Activated naive CD8-positive, alpha-beta T cell treated with anti-CD3 and anti-CD28 coated beads, Interleukin-2, amount 10 ng/mL, durations not matched to agents 7 days and 5 days (primary cell): ENCODE measurements at regions not wholly inside any gene's neighbourhood (a gene's known extent, or its start where the extent isn't known, plus 50 kb on each side); places are given as distances from the start of the nearest gene placed in this dataset.

Experiments
- ATAC-seq: fragments of 150-1000 bp; cut with Tn5 transposase; one replicate; pipeline ENCODE4 v1.10.0; 2021; ENCODE audit warnings: low read depth, moderate library complexity
- POLR2A ChIA-PET: fragments of 350-600 bp; sonication (Branson Sonifier 250); formaldehyde crosslinking; loops from one replicate; lab custom pipeline; 2021; ENCODE audit warnings: antibody characterized with exemption; lab: Charles Lee
- DNase-seq: peaks from one replicate; pipeline ENCODE4 v3.0.0; 2021
- H3K27ac Mint-ChIP-seq: one replicate; pipeline ENCODE4 v1.8.0; 2022; ENCODE audit warnings: mild to moderate bottlenecking, mixed read lengths
- H3K27me3 Mint-ChIP-seq: one replicate; pipeline ENCODE4 v1.8.0; 2022; ENCODE audit warnings: mild to moderate bottlenecking, moderate library complexity, mixed read lengths
- H3K36me3 Mint-ChIP-seq: one replicate; pipeline ENCODE4 v1.8.0; 2021; ENCODE audit warnings: mild to moderate bottlenecking, mixed read lengths
- H3K4me1 Mint-ChIP-seq: one replicate; pipeline ENCODE4 v1.8.0; 2021; ENCODE audit warnings: mixed read lengths
- H3K4me3 Mint-ChIP-seq: one replicate; pipeline ENCODE4 v1.8.0; 2022; ENCODE audit warnings: mild to moderate bottlenecking, moderate library complexity, mixed read lengths
- H3K9me3 Mint-ChIP-seq: one replicate; pipeline ENCODE4 v1.8.0; 2021; ENCODE audit warnings: mixed read lengths

- peaks cover 6% of the 10 kb centered on the region for H3K9me3 Mint-ChIP-seq
- no peaks in the 10 kb centered on the region for H3K4me1 Mint-ChIP-seq
- H3K27ac Mint-ChIP-seq, result no peak overlapping the region
- no peaks in the 10 kb centered on the region for H3K27me3 Mint-ChIP-seq
- H3K4me3 Mint-ChIP-seq, result no peak overlapping the region
- ATAC-seq, result no peak
- POLR2A ChIA-PET, result no interaction called here
- DNase-seq, result no peak
- no peaks in the 10 kb centered on the region for H3K36me3 Mint-ChIP-seq
These were observed 309.1 kb upstream of the IMPG1 start for GRCh38 chr6:76381612-76382011.

DNA sequence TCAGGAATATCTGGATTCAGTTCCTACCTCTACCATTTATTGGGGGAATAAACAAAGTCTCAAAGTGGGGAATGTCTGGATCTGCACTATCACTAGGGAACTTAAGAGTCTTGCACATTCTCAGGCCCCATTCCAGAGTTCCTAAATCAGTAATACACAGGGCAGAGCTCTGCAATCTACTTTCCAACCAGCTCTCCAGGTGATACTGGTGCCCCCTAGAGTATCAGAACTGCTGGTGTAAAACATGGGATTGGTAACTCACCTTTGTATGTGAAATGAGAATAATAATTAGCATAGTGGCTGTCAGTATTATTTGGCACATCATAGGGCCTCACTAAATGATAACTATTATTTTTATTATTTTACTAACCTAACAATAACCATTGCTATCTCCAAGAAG lies 278.8 kb upstream of the IMPG1 start:
- Mint-ChIP-seq H3K4me3 (no peak overlapping the region), H3K27ac (no peak overlapping the region), H3K4me1 (no peaks in the 10 kb centered on the region), H3K36me3 (no peaks in the 10 kb centered on the region), H3K9me3 (no peaks in the 10 kb centered on the region), H3K27me3 (no peaks in the 10 kb centered on the region)
- ATAC-seq (no peak), DNase-seq (no peak)
- POLR2A ChIA-PET, result no interaction called here

DNA sequence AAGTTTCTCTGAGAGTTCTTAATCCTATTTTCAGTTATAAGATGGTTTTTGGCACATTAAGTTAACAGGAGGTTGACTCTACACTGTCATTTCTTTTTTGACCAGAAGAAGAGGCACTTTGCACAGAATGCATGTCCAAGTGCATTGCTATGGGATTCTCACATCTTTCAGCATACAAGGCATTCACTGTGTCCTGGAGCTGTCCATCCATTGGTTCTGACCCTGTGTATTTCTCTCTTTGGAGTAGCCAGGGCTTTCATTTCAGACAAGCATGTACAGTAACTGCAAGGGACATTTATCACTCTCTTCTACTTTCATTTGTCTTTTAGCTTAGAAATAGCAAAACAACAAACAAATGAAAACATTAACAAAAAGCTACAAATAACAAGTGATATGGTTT lies 275.1 kb upstream of the IMPG1 start:
- DNase-seq, result no peak
- no peak for ATAC-seq
- POLR2A ChIA-PET, result no interaction called here
- Mint-ChIP-seq H3K36me3 (no peaks in the 10 kb centered on the region), H3K4me3 (no peak overlapping the region), H3K4me1 (no peaks in the 10 kb centered on the region), H3K27ac (no peak overlapping the region), H3K27me3 (no peaks in the 10 kb centered on the region), H3K9me3 (no peaks in the 10 kb centered on the region)

GRCh38 chr6:76342611-76343160 lies 270.2 kb upstream of the IMPG1 start:
- Mint-ChIP-seq H3K4me3 (no peak overlapping the region), H3K9me3 (peaks cover 6% of the 10 kb centered on the region), H3K36me3 (no peaks in the 10 kb centered on the region)

GRCh38 chr6:76330031-76330430 lies 257.6 kb upstream of the IMPG1 start:
- Mint-ChIP-seq H3K27me3 (no peaks in the 10 kb centered on the region), H3K4me1 (no peaks in the 10 kb centered on the region), H3K4me3 (no peak overlapping the region), H3K27ac (no peak overlapping the region), H3K9me3 (peaks cover 1% of the 10 kb centered on the region), H3K36me3 (no peaks in the 10 kb centered on the region)
- POLR2A ChIA-PET, result no interaction called here
- ATAC-seq (no peak), DNase-seq (no peak)

More at GRCh38 chr6:76342611-76343160, 270.2 kb upstream of the IMPG1 start:
- Mint-ChIP-seq H3K27me3 (no peaks in the 10 kb centered on the region), H3K27ac (no peak overlapping the region), H3K4me1 (no peaks in the 10 kb centered on the region)
- DNase-seq (no peak), ATAC-seq (no peak)
- POLR2A ChIA-PET, result no interaction called here

GRCh38 chr6:76326871-76327270 lies 254.4 kb upstream of the IMPG1 start:
- Mint-ChIP-seq H3K4me3 (no peak overlapping the region), H3K4me1 (no peaks in the 10 kb centered on the region), H3K9me3 (no peaks in the 10 kb centered on the region), H3K36me3 (no peaks in the 10 kb centered on the region), H3K27ac (no peak overlapping the region), H3K27me3 (no peaks in the 10 kb centered on the region)
- POLR2A ChIA-PET, result no interaction called here
- no peak for ATAC-seq
- no peak for DNase-seq
